Activated CD8-positive, alpha-beta memory T cell treated with anti-CD3 and anti-CD28 coated beads, Interleukin-2, amount 50 U/mL, for 4 hours (primary cell): ENCODE measurements at regions not wholly inside any gene's neighbourhood (a gene's known extent, or its start where the extent isn't known, plus 50 kb on each side); places are given as distances from the start of the nearest gene placed in this dataset.

Experiments
- DNase-seq: peaks from one replicate; pipeline ENCODE4 v3.0.0-alpha.2; 2020

DNA sequence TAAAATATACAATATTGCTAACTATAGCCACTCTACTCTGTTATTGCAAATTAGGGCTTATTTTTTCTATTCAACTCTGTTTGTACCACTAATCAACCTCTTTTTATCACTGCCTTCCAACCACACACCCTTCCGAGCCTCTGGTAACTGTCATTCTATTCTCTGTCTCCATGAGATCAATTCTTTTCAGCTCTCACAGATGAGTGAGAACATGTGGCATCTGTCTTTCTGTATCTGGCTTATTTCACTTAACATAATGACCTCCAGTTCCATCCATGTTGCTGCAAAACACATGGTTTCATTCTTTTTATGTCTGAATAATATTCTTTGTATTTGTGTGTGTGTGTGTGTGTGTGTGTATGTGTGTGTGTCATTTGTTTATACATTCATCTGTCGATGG, 350.1 kb upstream of the DACH1 start:
- no peak for DNase-seq

DNA sequence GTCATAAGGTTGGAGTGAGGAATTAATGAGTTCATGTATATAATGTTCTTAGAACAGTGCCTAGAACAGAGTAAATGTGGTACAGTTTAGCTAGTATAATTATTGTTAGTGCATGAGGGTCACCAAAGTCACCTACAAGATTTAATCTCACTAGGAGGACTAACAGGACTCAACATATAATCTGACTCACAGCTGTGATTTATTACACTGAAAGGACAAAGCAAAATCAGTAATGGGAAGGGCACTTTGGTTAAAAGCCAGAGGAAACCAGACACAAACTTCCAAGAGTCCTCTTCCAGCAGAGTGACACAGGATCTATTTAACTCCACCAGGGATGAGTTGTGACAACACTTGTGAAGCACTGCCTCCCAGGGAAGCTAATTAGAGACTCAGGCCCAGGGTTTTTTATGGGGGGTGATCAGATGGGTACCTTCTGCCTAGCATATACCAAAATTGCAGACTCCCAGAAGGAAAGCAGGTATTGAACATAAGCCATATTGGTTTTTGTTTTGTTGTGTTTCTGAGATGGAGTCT, 341.2 kb upstream of the DACH1 start:
- DNase-seq, result no peak

DNA sequence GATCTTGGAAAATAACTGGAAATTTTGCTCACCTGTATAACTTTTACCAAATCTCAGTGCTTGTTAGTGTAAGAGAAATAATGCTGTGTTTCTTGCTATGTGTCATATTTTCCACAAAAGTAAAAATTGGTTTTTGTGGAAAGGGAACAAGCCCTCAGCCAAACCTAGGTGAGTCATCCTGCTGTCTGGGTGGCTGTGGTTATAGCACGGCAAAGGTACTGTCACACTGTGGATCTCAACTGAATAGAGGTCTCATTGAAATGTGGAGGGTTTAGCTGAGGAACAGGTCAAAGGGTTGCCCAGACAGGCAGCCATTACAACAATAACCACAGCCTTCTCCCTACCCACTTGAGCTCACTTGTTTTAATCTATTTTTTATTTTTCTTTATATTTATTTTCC, 338.8 kb upstream of the DACH1 start:
- DNase-seq, result no peak

DNA sequence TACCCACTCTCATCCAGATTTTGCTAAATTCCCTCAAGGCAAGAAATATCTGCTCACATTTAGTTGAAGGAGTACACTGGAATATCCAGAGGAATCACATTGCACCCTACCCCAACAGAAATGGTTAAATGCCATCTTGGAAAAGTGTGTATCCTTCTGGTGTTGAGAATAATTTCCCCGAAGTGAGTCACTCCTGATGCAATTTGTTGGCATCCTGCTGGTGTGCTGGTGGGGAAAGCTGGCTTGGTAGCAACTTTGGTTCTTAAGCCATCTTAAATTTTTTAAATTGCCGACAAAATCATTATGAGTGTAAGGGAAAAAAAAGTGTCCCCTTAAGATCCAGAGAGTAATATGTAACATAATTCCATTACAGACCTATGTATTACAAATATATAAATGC, 337.3 kb upstream of the DACH1 start:
- no peak for DNase-seq

DNA sequence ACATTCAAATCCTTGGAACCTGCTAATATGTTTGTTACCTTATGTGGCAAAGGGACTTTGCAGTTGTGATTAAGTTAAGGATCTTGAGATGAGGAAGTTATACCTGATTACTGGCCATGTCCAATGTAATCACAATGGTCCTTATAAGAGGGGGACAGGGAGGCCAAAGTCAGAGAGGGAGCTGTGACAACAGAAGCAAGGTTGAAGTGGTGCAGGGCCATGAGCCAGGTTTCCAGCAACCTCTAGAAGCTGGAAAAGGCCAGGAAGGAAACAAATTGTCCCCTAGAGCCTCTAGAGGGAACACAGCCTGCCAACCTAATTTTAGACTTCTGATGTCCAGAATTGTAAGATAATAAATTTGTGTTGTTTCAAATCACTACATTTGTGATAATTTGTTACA, 334.7 kb upstream of the DACH1 start:
- no peak for DNase-seq

- DNase-seq, result no peak
These were observed 332.6 kb upstream of the DACH1 start for GRCh38 chr13:72199640-72200039.

GRCh38 chr13:72198967-72199560, 332.1 kb upstream of the DACH1 start:
- no peak for DNase-seq

DNA sequence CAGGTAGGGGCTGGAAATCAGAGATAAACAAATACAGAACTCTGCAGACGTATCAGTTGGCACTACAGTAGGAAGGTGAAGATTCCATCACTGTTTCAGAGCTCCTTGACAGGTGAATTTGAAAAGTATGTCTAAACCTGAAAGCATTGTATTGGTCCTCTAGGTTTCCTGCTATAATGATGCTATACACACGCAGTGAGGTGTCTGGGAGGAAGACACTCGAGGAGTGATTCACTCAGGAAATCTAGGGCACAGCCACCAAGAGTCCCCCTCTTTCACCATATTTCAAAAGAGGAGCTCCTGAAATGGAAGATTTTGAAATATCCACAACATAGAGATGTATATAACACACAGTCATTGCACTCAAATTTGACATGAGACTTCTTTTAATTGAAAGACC, 331.0 kb upstream of the DACH1 start:
- DNase-seq, result no peak

- no peak for DNase-seq
These were observed 328.2 kb upstream of the DACH1 start for GRCh38 chr13:72195044-72195704.

GRCh38 chr13:72194523-72194922, 327.5 kb upstream of the DACH1 start:
- DNase-seq, result no peak

DNA sequence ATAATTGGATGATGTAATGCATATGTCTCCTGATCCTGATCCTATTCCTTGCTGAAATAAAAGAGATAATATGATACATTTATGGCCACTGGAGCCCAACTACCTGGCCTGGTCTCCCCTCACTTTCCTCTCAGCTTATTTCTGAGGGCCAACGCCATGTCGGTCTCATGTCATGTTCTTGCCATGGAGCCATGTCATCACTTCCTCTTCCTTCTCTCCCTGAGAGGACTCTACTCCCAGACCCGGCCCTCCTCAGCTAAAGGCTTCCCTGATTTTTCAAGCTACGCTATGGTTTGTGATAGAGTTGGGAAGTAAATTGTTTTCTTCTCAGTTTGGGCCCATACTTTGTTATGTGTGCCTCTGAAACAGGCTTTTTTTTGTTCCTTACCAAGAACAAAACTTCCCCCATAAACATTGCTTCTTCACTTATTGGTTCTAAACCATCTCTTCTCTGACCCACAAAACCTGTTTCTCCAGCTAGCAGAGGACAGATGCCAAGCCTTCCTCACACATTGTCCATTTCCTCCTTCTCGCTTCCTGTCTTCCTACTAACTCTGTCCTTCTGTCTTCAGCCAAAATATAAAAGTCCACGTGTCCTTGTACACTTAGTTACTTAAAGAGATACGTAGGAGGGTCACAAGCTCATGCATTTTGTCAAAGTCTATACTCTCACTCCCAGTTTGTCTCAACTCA, 319.9 kb upstream of the DACH1 start:
- DNase-seq, result no peak

- DNase-seq, result no peak
These were observed 318.8 kb upstream of the DACH1 start for GRCh38 chr13:72185776-72186175.

GRCh38 chr13:72181661-72182060, 314.7 kb upstream of the DACH1 start:
- DNase-seq, result no peak

- DNase-seq, result no peak
These were observed 313.4 kb upstream of the DACH1 start for GRCh38 chr13:72180253-72180952.

DNA sequence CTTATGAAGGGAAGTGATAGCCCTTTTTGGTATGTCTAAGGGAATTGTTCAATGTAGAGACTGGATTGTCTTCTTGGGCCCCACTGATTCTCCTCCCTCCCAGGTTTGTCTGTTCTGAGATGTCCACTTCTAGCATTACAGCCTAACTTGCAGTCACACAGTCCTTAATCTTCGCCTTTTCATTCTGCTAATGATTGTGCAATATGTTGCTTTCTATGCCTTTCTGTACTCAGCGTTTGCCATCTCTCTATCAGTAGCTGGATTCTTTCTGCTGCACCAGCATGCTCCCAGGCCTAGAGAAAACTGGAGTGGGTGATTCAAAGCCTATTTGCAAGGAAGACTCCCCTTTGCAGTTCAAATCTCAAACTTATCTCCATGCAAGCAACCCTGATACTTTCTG, 307.5 kb upstream of the DACH1 start:
- DNase-seq, result no peak

- no peak for DNase-seq
These were observed 303.6 kb upstream of the DACH1 start for GRCh38 chr13:72170571-72170970.

GRCh38 chr13:72168126-72168855, 301.3 kb upstream of the DACH1 start:
- DNase-seq, result no peak

DNA sequence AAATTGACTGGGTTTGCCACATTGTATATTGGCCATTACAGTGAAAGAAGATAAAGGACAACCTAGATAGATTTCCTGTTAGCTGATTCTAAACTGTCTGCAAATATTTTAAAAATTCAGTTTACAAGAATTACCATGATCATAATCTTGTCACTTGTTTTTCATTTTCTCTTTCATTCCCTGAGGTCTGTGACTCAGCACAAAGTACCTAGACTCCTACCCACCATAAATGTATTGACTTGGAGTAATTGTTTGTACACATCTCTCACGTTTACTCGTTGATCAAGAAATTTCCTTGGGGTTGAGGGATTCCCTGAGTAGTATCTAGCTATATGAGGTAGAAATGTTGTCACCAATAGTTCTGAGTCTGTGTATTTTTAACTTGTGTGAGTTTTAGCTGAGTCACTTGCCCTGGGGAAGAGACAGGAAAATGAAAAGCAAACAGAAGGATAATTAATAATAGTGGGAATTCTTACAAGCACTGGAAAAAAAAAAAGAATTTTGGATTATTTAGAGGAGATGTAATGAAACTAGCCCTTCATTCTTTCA, 299.2 kb upstream of the DACH1 start:
- no peak for DNase-seq

DNA sequence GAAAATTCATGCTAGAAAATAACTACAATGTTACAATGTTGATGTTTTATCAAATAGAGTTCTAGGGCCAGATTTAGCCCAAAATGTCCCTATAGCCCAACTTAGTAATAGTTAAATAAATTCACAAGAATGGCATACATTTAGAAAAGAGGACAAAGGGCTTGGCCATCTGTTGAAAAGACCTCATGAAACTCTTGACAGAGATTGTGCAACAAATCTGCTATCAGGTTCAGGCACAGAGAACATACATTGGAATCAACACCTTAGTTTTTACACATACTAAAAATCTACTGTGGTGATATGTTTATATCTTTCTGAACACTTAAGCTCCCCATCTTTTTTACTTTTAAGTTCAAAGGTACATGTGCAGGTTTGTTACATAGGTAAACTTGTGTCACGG, 298.3 kb upstream of the DACH1 start:
- DNase-seq, result no peak

DNA sequence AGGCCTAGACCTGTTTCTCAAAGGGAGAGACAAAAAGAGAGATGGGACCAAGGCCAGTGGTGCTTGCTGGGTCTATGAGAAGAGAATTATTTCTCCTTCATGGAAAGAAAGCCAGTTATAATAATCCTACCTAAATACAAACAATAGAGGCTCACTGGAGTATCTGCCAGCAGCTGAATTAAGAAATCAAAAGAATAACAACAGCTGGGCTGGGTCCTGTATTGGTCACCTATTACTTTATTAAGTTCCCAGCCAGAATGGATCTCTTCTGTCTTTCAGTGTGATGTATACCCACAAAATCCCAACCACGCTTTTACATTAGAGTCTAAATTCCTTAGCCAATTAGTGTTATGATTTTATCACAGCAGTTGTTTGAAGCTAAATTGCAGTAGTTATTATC, 297.8 kb upstream of the DACH1 start:
- DNase-seq, result no peak

DNA sequence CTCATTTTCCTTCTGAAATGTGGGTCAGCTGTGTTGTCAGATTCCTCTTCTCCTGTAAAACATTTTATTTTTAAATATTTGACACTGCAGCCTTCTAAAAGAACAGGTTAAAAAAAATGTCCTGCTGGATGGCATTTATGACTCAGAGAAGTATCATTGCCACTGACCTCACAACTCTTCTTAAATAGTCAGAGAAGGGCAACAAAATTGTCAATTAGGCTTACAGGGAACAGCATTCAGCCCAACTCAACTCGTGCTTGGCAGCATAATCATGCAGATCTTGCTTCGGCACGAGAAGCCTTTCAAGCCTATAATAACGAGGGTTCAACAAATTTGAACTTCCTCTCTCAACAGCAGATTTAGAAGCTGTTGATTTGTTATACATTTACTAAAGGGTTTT, 296.7 kb upstream of the DACH1 start:
- no peak for DNase-seq

DNA sequence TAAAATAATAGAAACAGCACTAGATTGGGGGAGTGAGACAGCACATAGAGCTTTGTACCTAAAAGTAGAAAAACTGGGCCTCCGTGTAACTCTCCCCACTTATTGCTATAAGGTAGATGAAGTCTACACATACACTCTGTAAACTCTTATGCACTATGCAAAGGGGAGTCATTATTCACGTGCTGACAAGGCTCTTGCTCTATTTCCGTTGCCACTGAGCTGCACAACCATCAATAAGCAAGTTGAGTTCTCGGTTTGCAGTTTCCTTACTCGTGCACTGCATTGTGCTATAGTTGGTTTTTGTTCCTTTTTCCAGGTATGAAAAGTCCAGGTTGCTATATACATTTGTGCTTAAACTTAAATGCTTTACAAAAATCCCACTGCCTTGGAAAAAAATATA, 294.0 kb upstream of the DACH1 start:
- DNase-seq, result no peak

DNA sequence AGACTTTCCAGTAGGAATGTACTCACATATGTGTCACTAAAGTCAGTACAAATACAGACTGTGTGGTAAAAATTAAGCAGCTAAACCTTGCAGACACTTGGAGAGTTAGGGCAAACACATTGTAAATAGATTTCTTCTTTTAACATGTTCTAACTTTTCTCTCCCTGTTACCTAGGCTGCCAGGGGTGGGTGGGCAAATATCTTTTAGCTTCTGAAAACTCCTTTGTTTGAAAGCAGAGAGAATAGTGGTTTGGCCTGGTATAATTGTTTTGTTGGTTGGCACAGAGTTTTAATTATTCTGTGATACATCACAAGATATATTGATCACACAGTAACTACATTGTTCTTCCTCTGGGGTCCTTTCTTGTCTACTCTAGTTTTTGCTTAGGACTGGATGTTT, 289.8 kb upstream of the DACH1 start:
- DNase-seq, result no peak
